B cell (primary cell): ENCODE measurements at regions not wholly inside any gene's neighbourhood (a gene's known extent, or its start where the extent isn't known, plus 50 kb on each side); places are given as distances from the start of the nearest gene placed in this dataset.

ENCODE experiments used
- ATAC-seq: fragments of 200-7000 bp; cut with Tn5 transposase; one replicate; pipeline ENCODE4 v1.10.0; 2021; ENCODE audit warnings: low read depth, mild to moderate bottlenecking, moderate number of reproducible peaks, moderate library complexity
- CTCF ChIA-PET: fragments of 350-600 bp; sonication (Branson Sonifier 250); formaldehyde crosslinking; loops from one replicate; lab custom pipeline; 2021; ENCODE audit warnings: antibody characterized with exemption, inconsistent platforms; lab: Charles Lee
- POLR2A ChIA-PET: fragments of 350-600 bp; sonication (Branson Sonifier 250); formaldehyde crosslinking; loops from one replicate; lab custom pipeline; 2021; ENCODE audit warnings: antibody characterized with exemption; lab: Charles Lee
- DNase-seq: peaks from one replicate; pipeline ENCODE4 v3.0.0; 2013
- H2AFZ ChIP-seq: 2 replicates; pipeline ENCODE4 v1.6.1; 2012; ENCODE audit warnings: mild to moderate bottlenecking, low read depth, low read length; ENCODE audit not compliant: insufficient read depth, poor library complexity, severe bottlenecking
- H3K27ac ChIP-seq, 2 donors: 1 replicate in 1 of 2; 2 replicates in 1 of 2; pipeline ENCODE4 v1.5.1; 2012 to 2013; ENCODE audit warnings: low read length in 2 of 2, mild to moderate bottlenecking in 2 of 2, moderate library complexity in 1 of 2
- H3K27me3 ChIP-seq, 4 experiments: fragments of 200-600 bp in 1 of 4; sonication (generic) in 1 of 4; replicated peaks in 1 of 4; 1 replicate in 2 of 4; 2 replicates in 2 of 4; pipeline versions ENCODE4 v1.6.1 to v1.7.0; 2013 to 2016; ENCODE audit warnings: low read length in 3 of 4, mild to moderate bottlenecking in 2 of 4, mixed read lengths in 1 of 4, moderate library complexity in 1 of 4; ENCODE audit not compliant: insufficient read depth in 4 of 4, control insufficient read depth in 3 of 4; ENCODE audit errors: control extremely low read depth in 1 of 4
- H3K36me3 ChIP-seq, 2 experiments: replicated peaks in 1 of 2; 1 replicate in 1 of 2; 2 replicates in 1 of 2; pipeline versions ENCODE4 v1.6.1 to v1.7.1; 2013; ENCODE audit warnings: low read length in 1 of 2; ENCODE audit not compliant: insufficient read depth in 2 of 2, control insufficient read depth in 1 of 2; ENCODE audit errors: control extremely low read depth in 1 of 2, extremely low read depth in 1 of 2
- H3K4me1 ChIP-seq, 2 donors: fragments of 200-600 bp in 1 of 2; sonication (generic) in 1 of 2; 1 replicate in 1 of 2; 2 replicates in 1 of 2; pipeline versions ENCODE4 v1.5.1 to v1.6.1; 2013 to 2017; ENCODE audit warnings: low read length in 2 of 2; ENCODE audit not compliant: control insufficient read depth in 2 of 2, insufficient read depth in 2 of 2
- H3K4me2 ChIP-seq: replicated peaks from 2 replicates; pipeline ENCODE3; 2012; ENCODE audit warnings: mild to moderate bottlenecking, low read depth, low read length; ENCODE audit not compliant: poor library complexity, severe bottlenecking
- H3K4me3 ChIP-seq, 5 experiments: fragments of 200-600 bp in 1 of 5; sonication (generic) in 1 of 5; 1 replicate in 3 of 5; 2 replicates in 2 of 5; pipeline versions ENCODE4 v1.5.1 to v1.7.0; 2011 to 2016; ENCODE audit warnings: low read length in 4 of 5, mild to moderate bottlenecking in 4 of 5, low read depth in 2 of 5, control low read depth in 1 of 5, moderate library complexity in 1 of 5; ENCODE audit not compliant: insufficient read depth in 1 of 5; ENCODE audit errors: control extremely low read depth in 1 of 5, extremely low read depth in 1 of 5
- H3K79me2 ChIP-seq: fragments of 200-600 bp; sonication (generic); one replicate; pipeline ENCODE4 v1.6.0; 2016; ENCODE audit warnings: low read length; ENCODE audit not compliant: control insufficient read depth, insufficient read depth
- H3K9ac ChIP-seq: fragments of 200-600 bp; sonication (generic); 2 replicates; pipeline ENCODE4 v1.6.1; 2017; ENCODE audit warnings: mild to moderate bottlenecking, low read length, moderate library complexity
- H3K9me3 ChIP-seq, 3 donors: one replicate each; pipeline versions ENCODE4 v1.6.1 to v1.7.1; 2013; ENCODE audit warnings: low read length in 2 of 3; ENCODE audit not compliant: control insufficient read depth in 2 of 3, insufficient read depth in 1 of 3; ENCODE audit errors: control extremely low read depth in 1 of 3
- H4K20me1 ChIP-seq: 2 replicates; pipeline ENCODE4 v1.6.0; 2012; ENCODE audit warnings: mild to moderate bottlenecking, low read length; ENCODE audit not compliant: insufficient read depth, control insufficient read depth, poor library complexity, severe bottlenecking
- H3K27ac Mint-ChIP-seq: one replicate; pipeline ENCODE4 v1.8.0; 2021; ENCODE audit warnings: mixed read lengths
- H3K27me3 Mint-ChIP-seq: one replicate; pipeline ENCODE4 v1.8.0; 2021; ENCODE audit warnings: mixed read lengths
- H3K4me1 Mint-ChIP-seq: one replicate; pipeline ENCODE4 v1.8.0; 2021; ENCODE audit warnings: mixed read lengths
- H3K4me3 Mint-ChIP-seq: one replicate; pipeline ENCODE4 v1.8.0; 2021; ENCODE audit warnings: mixed read lengths
- H3K9me3 Mint-ChIP-seq: one replicate; pipeline ENCODE4 v1.8.0; 2022; ENCODE audit warnings: mixed read lengths; ENCODE audit not compliant: insufficient read depth
- EZH2 ChIP-seq: IDR thresholded peaks from 2 replicates; pipeline ENCODE4 v1.6.1; 2012; ENCODE audit warnings: borderline replicate concordance, low read depth, mild to moderate bottlenecking, moderate library complexity, low read length; ENCODE audit not compliant: insufficient read depth, poor library complexity, severe bottlenecking
- WGBS: methylation state at CpG from one replicate; pipeline ENCODE4 v1.1.5; 2013; ENCODE audit warnings: missing lambda C conversion rate; ENCODE audit not compliant: insufficient coverage; 5-methylcytosine and 5-hydroxymethylcytosine counted together
- intact Hi-C: fragments of 100-400 bp; cut with micrococcal nuclease; formaldehyde crosslinking; loops from one replicate; pipeline ENCODE4 v1.10.0; 2022
- TF ChIP-seq, protein P1 (sequence below): fragments of 200-600 bp; IDR thresholded peaks from one replicate; pipeline ENCODE4 v1.8.0; 2022; ENCODE audit warnings: antibody characterized with exemption, mild to moderate bottlenecking

GRCh38 chr7:18378989-18379605, 116.5 kb upstream of the HDAC9 start:
- Histone ChIP-seq H3K4me2 (no peak overlapping the region), H3K9me3 (no peaks in the 10 kb centered on the region), H3K4me1 (no peaks in the 10 kb centered on the region), H3K27ac (no peak overlapping the region), H3K4me3 (no peak overlapping the region), H3K79me2 (peaks cover 38% of the 10 kb centered on the region), H3K36me3 (peaks cover 0 to 2% of the 10 kb centered on the region in 2 experiments), H3K27me3 (no peaks in the 10 kb centered on the region), H2AFZ (no peak overlapping the region), H3K9ac (no peak overlapping the region), H4K20me1 (peaks cover 8% of the 10 kb centered on the region)
- ChIA-PET POLR2A (no interaction called here), CTCF (interaction anchor here (1.6 kb wide), 1 partner anchor 287 kb away, joined by 4 read pairs; no protein-coding TSS in a partner anchor)
- WGBS = no CpG with 5 or more reads among the region's 2 CpGs
- no peak overlapping the region for H3K4me3 Mint-ChIP-seq
- no peak overlapping the region for H3K27ac Mint-ChIP-seq
- TF ChIP-seq, protein P1, sequence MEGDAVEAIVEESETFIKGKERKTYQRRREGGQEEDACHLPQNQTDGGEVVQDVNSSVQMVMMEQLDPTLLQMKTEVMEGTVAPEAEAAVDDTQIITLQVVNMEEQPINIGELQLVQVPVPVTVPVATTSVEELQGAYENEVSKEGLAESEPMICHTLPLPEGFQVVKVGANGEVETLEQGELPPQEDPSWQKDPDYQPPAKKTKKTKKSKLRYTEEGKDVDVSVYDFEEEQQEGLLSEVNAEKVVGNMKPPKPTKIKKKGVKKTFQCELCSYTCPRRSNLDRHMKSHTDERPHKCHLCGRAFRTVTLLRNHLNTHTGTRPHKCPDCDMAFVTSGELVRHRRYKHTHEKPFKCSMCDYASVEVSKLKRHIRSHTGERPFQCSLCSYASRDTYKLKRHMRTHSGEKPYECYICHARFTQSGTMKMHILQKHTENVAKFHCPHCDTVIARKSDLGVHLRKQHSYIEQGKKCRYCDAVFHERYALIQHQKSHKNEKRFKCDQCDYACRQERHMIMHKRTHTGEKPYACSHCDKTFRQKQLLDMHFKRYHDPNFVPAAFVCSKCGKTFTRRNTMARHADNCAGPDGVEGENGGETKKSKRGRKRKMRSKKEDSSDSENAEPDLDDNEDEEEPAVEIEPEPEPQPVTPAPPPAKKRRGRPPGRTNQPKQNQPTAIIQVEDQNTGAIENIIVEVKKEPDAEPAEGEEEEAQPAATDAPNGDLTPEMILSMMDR = no peak
- no peak for TF ChIP-seq EZH2
- no peaks in the 10 kb centered on the region for H3K9me3 Mint-ChIP-seq
- DNase-seq (no peak), ATAC-seq (no peak)
- peaks cover 1% of the 10 kb centered on the region for H3K4me1 Mint-ChIP-seq
- no peaks in the 10 kb centered on the region for H3K27me3 Mint-ChIP-seq
- intact Hi-C loops = loop anchor here (5.0 kb wide), 1 partner anchor 83 kb away; no protein-coding TSS in a partner anchor

DNA sequence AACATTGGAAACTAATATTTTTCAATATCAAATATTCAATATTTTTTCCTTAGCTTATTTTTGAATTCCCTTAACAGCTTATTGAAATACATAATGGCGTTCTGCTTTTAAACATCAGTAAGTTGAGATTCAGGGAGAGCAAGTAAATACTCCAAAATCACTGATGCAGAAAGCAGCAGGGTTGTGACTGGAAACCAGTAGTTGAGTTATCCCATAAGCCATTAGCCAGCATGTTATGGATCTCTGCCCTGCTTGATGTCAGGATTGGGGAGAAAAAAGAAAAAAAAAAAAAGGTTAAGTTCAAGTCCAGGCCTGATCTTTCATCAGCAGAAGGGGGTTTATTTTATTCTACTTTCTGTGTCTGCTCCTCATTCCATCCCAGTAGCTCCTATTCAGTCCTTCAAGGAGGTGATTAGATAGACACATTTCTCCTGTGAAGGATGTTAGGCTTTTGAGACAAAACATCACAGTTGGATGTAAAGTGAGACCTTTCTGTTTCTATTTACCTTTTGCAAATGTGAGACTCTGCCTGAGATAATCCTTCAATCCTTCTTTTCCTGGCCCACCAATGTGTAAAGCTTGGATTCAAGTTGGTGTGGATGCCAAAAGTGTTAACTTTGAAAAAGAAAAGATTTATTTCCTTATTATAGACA, 110.9 kb upstream of the HDAC9 start:
- Histone ChIP-seq H3K79me2 (peaks cover 18% of the 10 kb centered on the region), H3K4me1 (peaks cover 16 to 17% of the 10 kb centered on the region in 2 donors), H3K9ac (no peak overlapping the region), H3K4me2 (no peak overlapping the region), H3K27me3 (no peaks in the 10 kb centered on the region), H2AFZ (no peak overlapping the region), H3K27ac (no peak overlapping the region), H4K20me1 (peaks cover 11% of the 10 kb centered on the region), H3K9me3 (no peaks in the 10 kb centered on the region), H3K4me3 (no peak overlapping the region), H3K36me3 (peaks cover 0 to 3% of the 10 kb centered on the region in 2 experiments)
- no peak for ATAC-seq
- no CpG with 5 or more reads among the region's 1 CpG for WGBS
- ChIA-PET POLR2A (interaction anchor here (0.7 kb wide), 1 partner anchor 71 kb away, joined by 3 read pairs; no protein-coding TSS in a partner anchor), CTCF (interaction anchor here (2.3 kb wide), 1 partner anchor 27 kb away, joined by 7 read pairs; no protein-coding TSS in a partner anchor)
- no peak for DNase-seq
- no peaks in the 10 kb centered on the region for H3K9me3 Mint-ChIP-seq
- H3K4me3 Mint-ChIP-seq = no peak overlapping the region
- TF ChIP-seq, protein P1 = no peak
- no peak for TF ChIP-seq EZH2
- intact Hi-C loops = no loop called here
- H3K27ac Mint-ChIP-seq = no peak overlapping the region
- H3K27me3 Mint-ChIP-seq = no peaks in the 10 kb centered on the region
- H3K4me1 Mint-ChIP-seq = peaks cover 28% of the 10 kb centered on the region
